ENCODE measurements at regions not wholly inside any gene's neighbourhood (a gene's known extent, or its start where the extent isn't known, plus 50 kb on each side); places are given as distances from the start of the nearest gene placed in this dataset.

- ChIA-PET POLR2A (no interaction called here), CTCF (interaction anchor here (0.6 to 1.6 kb wide), 3 partner anchors 11 to 322 kb away, joined by 3 to 5 read pairs (median 4); no protein-coding TSS in a partner anchor)
- no peak for TF ChIP-seq CTCF (IDR thresholded peaks at IDR 0.05; ENCODE audit: insufficient read depth, low read depth, low read length)
- no peak for DNase-seq (ENCODE audit: low read depth)
- no peak overlapping the region for H3K4me3 ChIP-seq (ENCODE audit: low read depth, low read length)
- peaks cover 2% of the 10 kb centered on the region; the same call in 1 of the 2 replicates for H3K27me3 ChIP-seq (ENCODE audit: control insufficient read depth, insufficient read depth, low read length)
- no peaks in the 10 kb centered on the region for H3K36me3 ChIP-seq (ENCODE audit: control insufficient read depth, insufficient read depth, low read length)
Observed at GRCh38 chr2:238697193-238698071, 150.5 kb upstream of the TWIST2 start.

- CTCF ChIA-PET = interaction anchor here (0.6 kb wide), 1 partner anchor 322 kb away, joined by 3 read pairs; no protein-coding TSS in a partner anchor
- H3K4me3 ChIP-seq (ENCODE audit: low read depth, low read length) = no peak overlapping the region
- POLR2A ChIA-PET = no interaction called here
- no peaks in the 10 kb centered on the region for H3K36me3 ChIP-seq (ENCODE audit: control insufficient read depth, insufficient read depth, low read length)
- no peak for TF ChIP-seq CTCF (IDR thresholded peaks at IDR 0.05; ENCODE audit: insufficient read depth, low read depth, low read length)
- peaks cover 2% of the 10 kb centered on the region; the same call in 1 of the 2 replicates for H3K27me3 ChIP-seq (ENCODE audit: control insufficient read depth, insufficient read depth, low read length)
- no peak for DNase-seq (ENCODE audit: low read depth)
Observed at GRCh38 chr2:238698072-238698352, 149.9 kb upstream of the TWIST2 start.

GRCh38 chr2:238698451-238699306 is 149.2 kb upstream of the TWIST2 start:
- Histone ChIP-seq H3K4me3 (ENCODE audit: low read depth, low read length) (no peak overlapping the region), H3K27me3 (ENCODE audit: control insufficient read depth, insufficient read depth, low read length) (peaks cover 2% of the 10 kb centered on the region; the same call in 1 of the 2 replicates), H3K36me3 (ENCODE audit: control insufficient read depth, insufficient read depth, low read length) (no peaks in the 10 kb centered on the region)
- no peak for DNase-seq (ENCODE audit: low read depth)
- ChIA-PET POLR2A (no interaction called here), CTCF (interaction anchor here (0.6 to 1.2 kb wide), 2 partner anchors 28 to 321 kb away, joined by 3 read pairs; no protein-coding TSS in a partner anchor)
- TF ChIP-seq CTCF (IDR thresholded peaks at IDR 0.05; ENCODE audit: insufficient read depth, low read depth, low read length) = no peak

GRCh38 chr2:238699307-238700116 is 148.4 kb upstream of the TWIST2 start:
- TF ChIP-seq CTCF (IDR thresholded peaks at IDR 0.05; ENCODE audit: insufficient read depth, low read depth, low read length) = no peak
- H3K36me3 ChIP-seq (ENCODE audit: control insufficient read depth, insufficient read depth, low read length) = no peaks in the 10 kb centered on the region
- H3K4me3 ChIP-seq (ENCODE audit: low read depth, low read length) = no peak overlapping the region
- no peak for DNase-seq (ENCODE audit: low read depth)
- CTCF ChIA-PET = interaction anchor here (1.2 kb wide), 1 partner anchor 27 kb away, joined by 3 read pairs; no protein-coding TSS in a partner anchor
- POLR2A ChIA-PET = no interaction called here
- peaks cover 2% of the 10 kb centered on the region; the same call in 1 of the 2 replicates for H3K27me3 ChIP-seq (ENCODE audit: control insufficient read depth, insufficient read depth, low read length)

All from BJ (cell line).